ENCODE measurements at regions not wholly inside any gene's neighbourhood (a gene's known extent, or its start where the extent isn't known, plus 50 kb on each side); places are given as distances from the start of the nearest gene placed in this dataset.

DNA sequence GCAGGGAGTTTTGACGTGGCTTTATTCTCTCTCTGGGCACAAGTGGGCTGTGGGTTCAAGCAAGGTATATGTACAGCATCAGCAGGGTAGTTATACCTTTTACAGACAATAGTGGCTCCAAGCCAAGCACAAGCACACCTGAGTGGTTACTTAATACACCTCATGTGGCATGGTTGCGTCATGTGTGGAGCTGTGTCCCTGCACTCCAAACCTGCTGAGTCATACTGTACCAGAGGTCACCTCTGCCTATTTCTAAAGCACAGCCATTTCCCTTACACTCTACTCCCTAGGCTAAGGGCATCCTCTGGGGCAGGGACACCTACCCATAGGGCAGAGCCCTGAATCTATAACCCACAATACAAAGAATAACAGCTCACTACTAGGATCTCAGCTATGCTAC lies 147.3 kb downstream of the OSTF1 start:
- CTCF ChIA-PET, result no interaction called here
- H3K27ac ChIP-seq, result no peak overlapping the region
- POLR2A ChIA-PET (ENCODE audit: low non-redundant PET), result no interaction called here
- no peak for DNase-seq (ENCODE audit: low spot score)
- TF ChIP-seq, protein P1, sequence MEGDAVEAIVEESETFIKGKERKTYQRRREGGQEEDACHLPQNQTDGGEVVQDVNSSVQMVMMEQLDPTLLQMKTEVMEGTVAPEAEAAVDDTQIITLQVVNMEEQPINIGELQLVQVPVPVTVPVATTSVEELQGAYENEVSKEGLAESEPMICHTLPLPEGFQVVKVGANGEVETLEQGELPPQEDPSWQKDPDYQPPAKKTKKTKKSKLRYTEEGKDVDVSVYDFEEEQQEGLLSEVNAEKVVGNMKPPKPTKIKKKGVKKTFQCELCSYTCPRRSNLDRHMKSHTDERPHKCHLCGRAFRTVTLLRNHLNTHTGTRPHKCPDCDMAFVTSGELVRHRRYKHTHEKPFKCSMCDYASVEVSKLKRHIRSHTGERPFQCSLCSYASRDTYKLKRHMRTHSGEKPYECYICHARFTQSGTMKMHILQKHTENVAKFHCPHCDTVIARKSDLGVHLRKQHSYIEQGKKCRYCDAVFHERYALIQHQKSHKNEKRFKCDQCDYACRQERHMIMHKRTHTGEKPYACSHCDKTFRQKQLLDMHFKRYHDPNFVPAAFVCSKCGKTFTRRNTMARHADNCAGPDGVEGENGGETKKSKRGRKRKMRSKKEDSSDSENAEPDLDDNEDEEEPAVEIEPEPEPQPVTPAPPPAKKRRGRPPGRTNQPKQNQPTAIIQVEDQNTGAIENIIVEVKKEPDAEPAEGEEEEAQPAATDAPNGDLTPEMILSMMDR (conservative IDR thresholded peaks at IDR 0.05; ENCODE audit: low read depth), result no peak

DNA sequence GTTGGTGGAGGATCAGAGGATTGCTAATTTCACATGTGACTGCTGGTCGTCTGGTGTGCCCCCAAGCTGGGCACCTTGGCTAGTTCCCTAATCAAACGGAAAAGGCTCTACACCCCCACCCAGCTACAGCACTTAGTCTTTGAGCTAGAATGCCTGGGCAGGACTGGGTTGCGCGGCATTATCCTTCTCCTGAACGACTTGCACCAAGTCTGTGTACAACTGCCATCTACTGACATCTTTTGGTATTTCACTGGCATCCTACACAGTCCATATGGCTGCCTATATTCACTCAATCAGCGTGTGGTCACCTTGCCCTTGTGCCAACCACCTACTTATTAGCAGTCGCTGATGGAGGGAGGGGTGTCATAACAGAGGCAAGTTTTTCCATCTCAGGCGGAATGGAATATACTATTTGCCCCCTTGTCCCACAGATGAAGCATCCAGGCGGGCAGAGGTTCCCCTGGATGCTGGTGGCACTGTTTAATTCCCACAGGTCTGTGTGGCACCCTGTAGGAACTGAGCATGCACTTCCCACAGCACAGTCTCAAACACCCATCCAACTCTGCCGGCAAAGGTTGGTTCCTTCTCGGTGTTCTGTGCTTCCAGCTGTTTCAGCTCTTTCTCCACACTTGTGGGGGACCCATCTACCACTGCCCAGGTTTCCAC lies 150.1 kb downstream of the OSTF1 start:
- ChIA-PET CTCF (interaction anchor here (0.6 to 1.1 kb wide), 9 partner anchors 12 to 1131 kb away, joined by 3 to 11 read pairs (median 3); no protein-coding TSS in a partner anchor), POLR2A (ENCODE audit: low non-redundant PET) (no interaction called here)
- H3K27ac ChIP-seq, result no peak overlapping the region
- peak; percentile 33 for DNase-seq (ENCODE audit: low spot score)
- TF ChIP-seq, protein P1 (conservative IDR thresholded peaks at IDR 0.05; ENCODE audit: low read depth), result no peak

DNA sequence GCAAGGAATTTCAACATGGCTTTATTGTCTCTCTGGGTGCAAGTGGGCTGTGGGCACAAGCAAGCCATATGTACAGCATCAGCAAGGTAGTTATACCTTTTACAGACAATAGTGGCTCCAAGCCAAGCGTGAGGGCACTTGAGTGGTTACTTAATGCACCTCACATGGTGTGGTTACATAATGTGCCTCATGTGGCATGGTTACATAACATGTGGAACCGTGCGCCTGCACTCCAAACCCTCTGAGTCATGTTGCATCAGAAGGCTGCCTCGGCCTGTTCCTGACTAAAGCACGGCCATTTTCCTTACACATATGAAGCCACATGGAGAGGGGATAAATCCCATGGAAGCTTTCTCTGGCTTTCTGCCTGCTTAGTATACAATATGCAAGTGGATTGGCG lies 150.9 kb downstream of the OSTF1 start:
- TF ChIP-seq, protein P1 (conservative IDR thresholded peaks at IDR 0.05; ENCODE audit: low read depth), result no peak
- ChIA-PET CTCF (interaction anchor here (0.6 to 1.1 kb wide), 5 partner anchors 13 to 711 kb away, joined by 3 to 11 read pairs (median 4); no protein-coding TSS in a partner anchor), POLR2A (ENCODE audit: low non-redundant PET) (no interaction called here)
- DNase-seq (ENCODE audit: low spot score), result no peak
- H3K27ac ChIP-seq, result no peak overlapping the region

DNA sequence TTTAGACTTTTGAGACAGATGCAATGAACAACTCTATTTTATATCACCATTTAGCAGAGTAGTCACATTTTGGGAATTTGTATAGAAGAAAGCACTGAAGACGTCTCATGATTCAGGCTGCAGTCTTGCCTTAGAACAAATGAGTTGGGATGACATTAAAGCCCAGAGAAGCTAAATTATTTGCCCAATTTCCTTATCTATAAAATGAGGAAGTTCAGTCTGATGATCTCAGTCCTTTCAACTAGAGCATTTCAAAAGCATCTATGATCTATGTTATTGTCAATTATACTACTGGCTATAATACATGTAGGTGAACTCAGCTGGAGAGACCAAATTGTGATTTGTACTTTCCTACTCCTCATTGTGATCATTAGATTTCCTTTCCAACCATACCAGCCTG lies 154.1 kb downstream of the OSTF1 start:
- POLR2A ChIA-PET (ENCODE audit: low non-redundant PET), result no interaction called here
- no peak overlapping the region for H3K27ac ChIP-seq
- CTCF ChIA-PET, result no interaction called here
- TF ChIP-seq, protein P1 (conservative IDR thresholded peaks at IDR 0.05; ENCODE audit: low read depth), result no peak
- DNase-seq (ENCODE audit: low spot score), result no peak

DNA sequence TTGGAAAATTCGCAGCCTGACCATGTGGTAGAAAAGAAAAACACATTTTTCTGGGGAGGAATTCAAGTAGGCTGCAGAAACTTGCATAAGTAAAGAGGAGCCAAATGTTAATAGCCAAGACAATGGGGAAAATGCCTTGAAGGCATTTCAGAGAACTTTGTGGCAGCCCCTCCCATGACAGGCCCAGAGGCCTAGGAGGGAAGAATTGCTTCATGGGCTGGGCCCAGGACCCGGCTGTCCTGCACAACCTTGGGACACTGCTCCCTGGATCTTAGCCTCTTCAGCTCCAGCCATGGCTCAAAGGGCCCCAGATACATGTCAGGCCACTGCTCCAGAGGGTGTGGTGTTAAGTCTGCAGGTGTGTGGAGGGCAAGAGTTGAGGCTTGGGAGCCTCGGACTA lies 158.6 kb downstream of the OSTF1 start:
- no peak overlapping the region for H3K27ac ChIP-seq
- ChIA-PET CTCF (interaction anchor here (0.5 kb wide), 1 partner anchor 47 kb away, joined by 3 read pairs; no protein-coding TSS in a partner anchor), POLR2A (ENCODE audit: low non-redundant PET) (no interaction called here)
- TF ChIP-seq, protein P1 (conservative IDR thresholded peaks at IDR 0.05; ENCODE audit: low read depth), result no peak
- no peak for DNase-seq (ENCODE audit: low spot score)

DNA sequence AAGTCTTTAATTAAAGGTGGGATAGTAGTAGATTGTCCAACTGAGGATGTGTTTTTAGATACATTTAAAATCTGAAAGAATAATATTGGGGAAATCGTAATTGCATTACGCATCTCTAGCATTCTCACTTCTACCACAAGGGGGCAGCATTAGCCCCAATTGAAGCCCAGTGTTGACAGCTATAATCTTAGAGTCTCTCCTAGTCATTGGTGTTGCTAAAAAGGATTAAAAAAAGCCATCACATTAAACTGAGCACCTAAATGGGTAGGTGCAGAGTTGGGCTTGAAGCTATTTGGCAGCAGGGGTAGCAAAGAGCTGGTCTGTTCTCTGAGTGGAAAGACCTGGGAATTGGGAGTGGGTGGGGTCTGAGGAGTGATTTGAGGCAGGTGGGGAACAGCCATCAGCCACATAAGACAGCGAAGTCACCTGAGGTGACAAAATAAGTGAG lies 177.2 kb downstream of the OSTF1 start:
- POLR2A ChIA-PET (ENCODE audit: low non-redundant PET), result no interaction called here
- DNase-seq (ENCODE audit: low spot score), result peak; percentile 48

More for the DNA sequence above, 177.2 kb downstream of the OSTF1 start:
- H3K27ac ChIP-seq, result no peak overlapping the region
- TF ChIP-seq, protein P1 (conservative IDR thresholded peaks at IDR 0.05; ENCODE audit: low read depth), result peak; percentile 85
- CTCF ChIA-PET, result interaction anchor here (0.6 to 1.1 kb wide), 14 partner anchors 13 to 1023 kb away, joined by 3 to 7 read pairs (median 3); partner anchors contain the start of gene PCSK5

All from RWPE1 (cell line).